Ishikawa (cell line): ENCODE measurements at regions not wholly inside any gene's neighbourhood (a gene's known extent, or its start where the extent isn't known, plus 50 kb on each side); places are given as distances from the start of the nearest gene placed in this dataset.

Experiments
- CEBPB ChIP-seq: IDR thresholded peaks from 2 replicates; pipeline ENCODE4 v1.6.1; 2012
- CREB1 ChIP-seq: IDR thresholded peaks from 2 replicates; pipeline ENCODE4 v1.6.1; 2012; ENCODE audit warnings: low read depth
- FOXM1 ChIP-seq: IDR thresholded peaks from 2 replicates; pipeline ENCODE4 v1.6.1; 2012; ENCODE audit warnings: low read depth, borderline replicate concordance
- YY1 ChIP-seq: IDR thresholded peaks from 2 replicates; pipeline ENCODE4 v1.6.1; 2012; ENCODE audit warnings: low read depth
- TF ChIP-seq, protein P1 (sequence below): IDR thresholded peaks from 2 replicates; pipeline ENCODE4 v1.6.1; 2012
- TF ChIP-seq, protein P2 (sequence below): IDR thresholded peaks from 2 replicates; pipeline ENCODE4 v1.6.1; 2012; ENCODE audit warnings: low read depth, mild to moderate bottlenecking
- TF ChIP-seq, protein P3 (sequence below): IDR thresholded peaks from 2 replicates; pipeline ENCODE4 v1.6.1; 2012

DNA sequence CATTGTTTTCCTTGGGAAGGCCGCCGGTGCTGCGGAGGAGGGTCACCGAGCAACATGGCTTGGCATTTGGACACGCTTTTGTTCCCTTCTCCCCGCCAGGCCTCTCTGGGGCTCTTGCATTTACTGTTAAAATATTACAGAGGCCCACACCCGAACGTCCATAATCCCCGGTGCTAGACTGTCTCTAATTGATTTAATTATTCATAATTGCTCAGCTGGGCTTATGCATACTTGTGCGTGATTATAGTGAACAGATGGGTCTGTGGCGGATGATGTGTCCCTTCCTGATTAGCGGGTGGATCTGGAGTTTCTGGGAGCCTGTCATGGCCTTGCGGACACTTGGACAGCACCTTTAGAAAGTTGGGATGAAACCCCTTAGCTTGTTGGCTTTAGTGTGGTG lies 100.2 kb upstream of the MSX1 start:
- TF ChIP-seq, protein P1, sequence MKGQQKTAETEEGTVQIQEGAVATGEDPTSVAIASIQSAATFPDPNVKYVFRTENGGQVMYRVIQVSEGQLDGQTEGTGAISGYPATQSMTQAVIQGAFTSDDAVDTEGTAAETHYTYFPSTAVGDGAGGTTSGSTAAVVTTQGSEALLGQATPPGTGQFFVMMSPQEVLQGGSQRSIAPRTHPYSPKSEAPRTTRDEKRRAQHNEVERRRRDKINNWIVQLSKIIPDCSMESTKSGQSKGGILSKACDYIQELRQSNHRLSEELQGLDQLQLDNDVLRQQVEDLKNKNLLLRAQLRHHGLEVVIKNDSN, result no peak
- TF ChIP-seq CREB1 (no peak), FOXM1 (no peak), YY1 (no peak), CEBPB (no peak)
- TF ChIP-seq, protein P2, sequence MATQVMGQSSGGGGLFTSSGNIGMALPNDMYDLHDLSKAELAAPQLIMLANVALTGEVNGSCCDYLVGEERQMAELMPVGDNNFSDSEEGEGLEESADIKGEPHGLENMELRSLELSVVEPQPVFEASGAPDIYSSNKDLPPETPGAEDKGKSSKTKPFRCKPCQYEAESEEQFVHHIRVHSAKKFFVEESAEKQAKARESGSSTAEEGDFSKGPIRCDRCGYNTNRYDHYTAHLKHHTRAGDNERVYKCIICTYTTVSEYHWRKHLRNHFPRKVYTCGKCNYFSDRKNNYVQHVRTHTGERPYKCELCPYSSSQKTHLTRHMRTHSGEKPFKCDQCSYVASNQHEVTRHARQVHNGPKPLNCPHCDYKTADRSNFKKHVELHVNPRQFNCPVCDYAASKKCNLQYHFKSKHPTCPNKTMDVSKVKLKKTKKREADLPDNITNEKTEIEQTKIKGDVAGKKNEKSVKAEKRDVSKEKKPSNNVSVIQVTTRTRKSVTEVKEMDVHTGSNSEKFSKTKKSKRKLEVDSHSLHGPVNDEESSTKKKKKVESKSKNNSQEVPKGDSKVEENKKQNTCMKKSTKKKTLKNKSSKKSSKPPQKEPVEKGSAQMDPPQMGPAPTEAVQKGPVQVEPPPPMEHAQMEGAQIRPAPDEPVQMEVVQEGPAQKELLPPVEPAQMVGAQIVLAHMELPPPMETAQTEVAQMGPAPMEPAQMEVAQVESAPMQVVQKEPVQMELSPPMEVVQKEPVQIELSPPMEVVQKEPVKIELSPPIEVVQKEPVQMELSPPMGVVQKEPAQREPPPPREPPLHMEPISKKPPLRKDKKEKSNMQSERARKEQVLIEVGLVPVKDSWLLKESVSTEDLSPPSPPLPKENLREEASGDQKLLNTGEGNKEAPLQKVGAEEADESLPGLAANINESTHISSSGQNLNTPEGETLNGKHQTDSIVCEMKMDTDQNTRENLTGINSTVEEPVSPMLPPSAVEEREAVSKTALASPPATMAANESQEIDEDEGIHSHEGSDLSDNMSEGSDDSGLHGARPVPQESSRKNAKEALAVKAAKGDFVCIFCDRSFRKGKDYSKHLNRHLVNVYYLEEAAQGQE, result no peak
- TF ChIP-seq, protein P3, sequence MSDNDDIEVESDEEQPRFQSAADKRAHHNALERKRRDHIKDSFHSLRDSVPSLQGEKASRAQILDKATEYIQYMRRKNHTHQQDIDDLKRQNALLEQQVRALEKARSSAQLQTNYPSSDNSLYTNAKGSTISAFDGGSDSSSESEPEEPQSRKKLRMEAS, result no peak
